HG02943 (cell line): ENCODE measurements at regions not wholly inside any gene's neighbourhood (a gene's known extent, or its start where the extent isn't known, plus 50 kb on each side); places are given as distances from the start of the nearest gene placed in this dataset.

Experiments
- ATAC-seq: cut with Tn5 transposase; IDR thresholded peaks from one replicate; pipeline ENCODE4 v1.9.1; 2021; ENCODE audit warnings: mild to moderate bottlenecking, low read depth, moderate library complexity; ENCODE audit not compliant: unreplicated experiment

GRCh38 chr10:118537623-118538022 is 57.8 kb downstream of the PRLHR start:
- no peak for ATAC-seq

GRCh38 chr10:118534136-118534535 is 61.3 kb downstream of the PRLHR start:
- ATAC-seq: no peak

- ATAC-seq: no peak
Observed at GRCh38 chr10:118531105-118531852, 64.2 kb downstream of the PRLHR start.

DNA sequence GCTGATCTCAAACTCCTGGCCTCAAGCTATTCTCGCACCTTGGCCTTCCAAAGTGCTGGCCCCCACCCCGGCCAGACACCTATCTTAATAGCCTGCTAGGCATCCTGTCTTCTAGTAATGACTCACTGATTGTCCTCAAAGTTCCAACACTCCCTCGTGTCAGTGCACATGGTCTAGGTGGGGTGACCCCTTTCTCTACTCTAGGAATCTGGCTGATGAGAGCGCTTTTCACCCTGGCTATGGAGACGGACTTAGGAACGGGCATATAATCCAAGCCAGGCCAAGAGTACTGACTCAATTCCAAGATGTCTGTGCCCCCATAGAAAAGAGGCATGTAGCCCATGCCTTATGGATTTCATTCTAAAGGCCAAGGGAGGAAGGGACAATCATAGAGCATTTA is 67.0 kb downstream of the PRLHR start:
- ATAC-seq: no peak

- ATAC-seq: no peak
Observed at GRCh38 chr10:118523775-118524174, 71.7 kb downstream of the PRLHR start.

- no peak for ATAC-seq
Observed at GRCh38 chr10:118522791-118523498, 72.5 kb downstream of the PRLHR start.

GRCh38 chr10:118521415-118522117 is 73.9 kb downstream of the PRLHR start:
- no peak for ATAC-seq

- no peak for ATAC-seq
Observed at GRCh38 chr10:118520116-118520742, 75.2 kb downstream of the PRLHR start.

- ATAC-seq: no peak
Observed at GRCh38 chr10:118518095-118518494, 77.4 kb downstream of the PRLHR start.

DNA sequence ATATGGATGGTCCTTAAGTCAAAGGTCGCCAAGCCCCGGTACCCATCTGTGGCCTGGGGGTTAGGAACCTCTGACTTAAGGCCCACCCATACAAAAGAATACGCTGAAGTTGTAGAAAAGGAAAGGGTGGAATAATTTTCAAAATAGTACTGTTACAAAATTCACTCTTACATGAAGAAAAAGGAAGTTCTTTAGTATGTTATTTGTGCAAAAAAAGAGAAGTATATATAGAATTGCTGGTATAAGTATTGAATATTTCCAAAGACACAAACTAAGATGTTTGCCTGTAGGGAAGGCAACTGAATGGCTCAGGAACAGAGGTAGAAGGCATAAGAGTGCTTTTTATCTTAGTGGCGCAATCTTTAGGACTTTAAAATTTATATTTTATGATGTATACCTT is 78.7 kb downstream of the PRLHR start:
- no peak for ATAC-seq

GRCh38 chr10:118513174-118513573 is 82.3 kb downstream of the PRLHR start:
- no peak for ATAC-seq

DNA sequence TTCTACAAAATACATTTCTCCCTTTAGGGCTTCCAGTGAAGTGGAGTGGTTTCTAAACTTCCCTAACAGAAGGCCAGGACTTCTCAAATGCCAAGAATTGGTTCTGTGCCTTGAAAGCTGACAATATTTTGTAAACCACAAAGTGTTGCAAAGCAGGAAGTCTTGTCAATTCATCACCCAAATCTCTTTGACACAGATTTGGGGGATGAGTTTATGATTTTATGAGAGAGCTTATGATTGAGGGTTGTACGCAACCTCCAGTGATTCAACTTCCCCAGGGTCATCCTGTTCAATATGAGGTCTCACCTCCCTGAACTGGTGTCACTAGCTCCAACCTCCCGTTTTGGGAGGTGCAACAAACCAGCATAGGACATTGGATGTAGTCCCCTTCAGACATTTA is 83.7 kb downstream of the PRLHR start:
- ATAC-seq: no peak

GRCh38 chr10:118508863-118509262 is 86.6 kb downstream of the PRLHR start:
- no peak for ATAC-seq

DNA sequence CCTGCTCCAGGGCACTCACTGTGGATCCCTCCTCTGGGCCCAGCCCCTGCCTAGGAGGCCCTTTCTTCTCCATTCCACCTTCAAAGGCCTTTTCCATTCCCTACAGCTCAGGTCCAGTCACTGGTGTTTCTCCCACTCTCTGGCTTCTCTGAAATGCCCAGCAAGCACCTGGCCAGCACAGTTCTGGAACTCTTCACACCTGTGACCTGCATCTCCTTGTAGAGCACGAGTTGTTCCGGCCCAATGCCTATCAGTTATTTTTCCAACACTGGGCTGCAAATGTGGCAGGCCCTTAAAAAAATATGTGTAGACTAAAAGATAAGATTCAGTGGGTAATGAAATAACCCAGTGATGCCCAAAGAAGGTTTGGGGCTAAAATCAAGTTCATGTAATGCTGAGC is 87.1 kb downstream of the PRLHR start:
- no peak for ATAC-seq

DNA sequence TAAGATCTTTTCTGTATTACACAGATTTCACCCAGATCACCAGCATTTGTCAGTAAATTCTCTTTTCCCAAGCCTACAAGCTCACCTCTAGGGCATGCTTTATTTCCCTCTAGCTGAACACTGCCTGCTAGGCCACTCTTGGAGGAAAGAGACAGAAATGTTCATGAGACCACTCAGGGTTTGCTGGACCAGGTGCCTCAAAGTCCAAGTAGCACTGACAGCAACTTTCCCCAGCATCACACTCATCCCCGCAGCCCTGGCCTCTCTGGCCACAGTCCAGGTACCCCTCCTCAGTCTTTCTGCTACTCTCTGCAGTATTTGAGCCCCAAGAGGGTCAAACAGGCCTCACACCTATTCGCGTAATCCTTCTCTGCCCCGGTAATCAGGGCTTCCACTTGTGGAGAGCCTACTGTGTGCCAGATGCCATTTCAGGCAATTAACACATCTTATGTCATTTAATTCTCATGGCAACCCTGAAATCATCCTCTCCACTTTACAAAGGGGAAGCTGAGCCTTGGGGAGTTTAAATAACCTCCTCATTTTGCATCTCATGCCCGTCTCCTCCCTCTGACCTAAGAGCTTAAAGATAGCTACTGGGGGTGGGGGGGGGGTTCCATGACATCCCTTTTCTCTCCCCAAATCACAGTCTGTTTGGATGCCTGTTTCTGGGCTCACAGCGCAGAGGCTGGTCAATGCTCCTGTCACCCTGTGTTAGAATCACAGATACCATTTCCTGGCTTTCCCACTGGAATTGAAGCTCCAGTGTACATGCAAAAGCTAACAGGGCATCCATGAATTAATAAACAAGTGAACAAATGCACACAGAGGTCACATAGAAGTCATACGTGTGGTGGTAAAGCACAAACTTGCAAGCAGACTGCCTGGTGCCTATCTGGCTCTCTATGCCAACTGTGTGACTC is 88.5 kb downstream of the PRLHR start:
- ATAC-seq: no peak

GRCh38 chr10:118505363-118505762 is 90.1 kb downstream of the PRLHR start:
- ATAC-seq: no peak

GRCh38 chr10:118504467-118505205 is 90.8 kb downstream of the PRLHR start:
- no peak for ATAC-seq

DNA sequence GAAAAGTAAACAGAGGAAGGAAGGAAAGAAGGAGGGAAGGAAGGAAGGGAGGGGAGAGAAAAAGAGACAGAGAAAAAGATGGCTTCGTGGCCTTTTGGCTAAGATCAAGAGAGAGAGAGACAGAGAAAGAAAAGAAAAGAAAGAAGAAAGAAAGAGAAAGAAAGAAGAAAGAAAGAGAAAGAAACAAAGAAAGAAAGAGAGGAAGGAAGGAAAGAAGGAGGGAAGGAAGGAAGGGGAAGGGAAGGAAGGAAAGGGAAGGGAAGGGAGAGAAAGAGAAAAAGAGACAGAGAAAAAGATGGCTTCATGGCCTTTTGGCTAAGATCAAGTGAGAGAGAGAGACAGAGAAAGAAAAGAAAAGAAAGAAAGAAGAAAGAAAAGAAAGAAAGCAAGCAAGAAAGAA is 91.4 kb downstream of the PRLHR start:
- no peak for ATAC-seq

DNA sequence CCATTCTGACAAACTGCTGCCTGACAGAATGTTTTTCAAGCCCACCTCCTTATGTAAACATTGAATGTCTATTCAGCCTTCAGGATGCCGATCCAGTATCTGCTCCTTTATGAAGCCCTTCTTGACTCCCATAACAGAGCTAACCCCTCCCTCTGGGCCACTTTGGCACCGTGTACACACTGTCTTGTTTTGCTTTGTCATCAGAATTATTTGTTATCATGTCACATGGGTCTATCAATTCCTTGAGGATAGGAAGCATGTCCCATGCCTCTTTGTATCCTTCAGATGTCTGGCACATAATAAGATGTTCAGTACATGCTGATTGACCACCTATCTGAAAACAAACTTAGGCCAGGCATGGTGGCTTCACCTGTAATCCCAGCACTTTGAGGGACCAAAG is 92.3 kb downstream of the PRLHR start:
- no peak for ATAC-seq
